Activated naive CD4-positive, alpha-beta T cell treated with Interleukin-2 at 50 U/mL for 16 hours (primary cell): ENCODE measurements at regions not wholly inside any gene's neighbourhood (a gene's known extent, or its start where the extent isn't known, plus 50 kb on each side); places are given as distances from the start of the nearest gene placed in this dataset.

Experiments
- DNase-seq: peaks from one replicate; pipeline ENCODE4 v3.0.0-alpha.2; 2020

DNA sequence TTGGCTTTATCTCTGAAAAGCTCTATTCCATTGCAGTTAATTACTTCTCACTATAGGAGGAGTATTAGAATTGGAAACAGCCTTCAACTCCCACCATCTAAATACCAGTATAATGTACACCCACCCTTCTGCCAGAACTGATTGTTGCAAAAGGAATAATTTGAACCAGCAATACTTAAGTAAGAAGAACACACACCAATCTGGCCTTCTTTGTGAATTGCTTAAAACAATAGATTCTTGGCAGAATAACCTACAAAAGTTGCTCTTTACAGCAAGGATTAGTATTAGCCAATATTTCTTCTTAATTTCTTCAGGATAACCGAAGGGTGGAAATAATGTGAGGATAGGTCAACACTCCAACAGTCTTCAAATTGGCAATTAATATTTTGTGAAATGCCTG is 54.9 kb upstream of the ADAMTS5 start:
- DNase-seq: no peak

DNA sequence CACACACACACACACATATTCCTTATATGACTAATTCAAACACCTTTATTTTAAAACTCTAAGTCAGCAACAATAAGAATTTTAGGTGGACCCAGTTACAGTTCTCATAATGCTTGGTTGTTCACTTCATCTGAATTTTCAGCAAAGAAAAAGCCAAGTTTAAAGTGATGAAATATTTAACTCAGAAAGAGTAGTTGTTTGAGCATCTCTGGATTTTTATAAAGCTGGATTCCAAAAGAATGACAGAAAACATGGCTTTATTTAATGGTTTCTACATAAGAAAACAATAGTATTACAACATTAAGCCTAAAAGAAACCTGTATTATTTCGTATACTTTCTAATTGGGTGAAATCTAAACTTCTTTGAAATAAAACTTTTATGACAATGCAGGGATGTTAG is 54.2 kb upstream of the ADAMTS5 start:
- no peak for DNase-seq

DNA sequence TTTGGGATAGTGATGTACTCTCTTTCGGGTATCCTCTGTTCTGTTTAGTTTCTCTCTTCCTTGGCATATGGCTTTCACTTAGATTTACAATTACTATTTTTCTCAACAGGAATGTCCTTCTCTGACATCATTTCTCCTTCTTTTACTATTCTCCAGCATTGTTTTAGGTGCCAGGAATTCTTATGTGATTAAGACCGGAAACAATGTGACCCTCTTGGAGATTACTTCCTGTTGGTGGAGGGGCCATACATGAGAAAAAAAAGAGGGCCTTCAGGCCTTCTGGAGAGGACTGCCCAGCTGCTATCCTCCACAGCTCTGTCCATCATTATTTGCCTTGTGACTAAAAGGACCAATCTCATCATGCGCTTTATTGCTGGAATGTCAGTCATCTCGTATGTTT is 50.4 kb upstream of the ADAMTS5 start:
- DNase-seq: no peak
